ENCODE measurements at regions not wholly inside any gene's neighbourhood (a gene's known extent, or its start where the extent isn't known, plus 50 kb on each side); places are given as distances from the start of the nearest gene placed in this dataset.

DNA sequence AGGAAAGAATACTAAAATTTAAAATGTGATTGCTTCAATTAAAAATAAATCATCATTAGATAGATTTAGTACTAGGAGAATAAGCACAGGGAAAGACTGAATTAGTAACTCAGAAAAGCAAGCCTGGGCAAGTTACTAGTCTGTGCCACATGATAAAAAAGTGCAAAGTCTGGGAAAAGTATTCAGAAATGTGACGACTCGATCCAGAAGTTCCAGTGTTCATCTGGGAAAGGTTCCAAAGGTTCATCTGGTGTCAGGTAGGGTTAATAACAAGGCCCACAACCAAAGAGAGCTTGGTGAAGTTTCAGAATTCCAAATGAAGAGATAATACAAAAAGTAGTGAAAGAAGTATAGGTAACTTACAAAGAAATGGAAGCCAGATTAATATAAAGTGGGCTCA lies 78.3 kb upstream of the ARSJ start:
- H3K4me3 ChIP-seq (ENCODE audit: low read depth, low read length) = no peak overlapping the region
- TF ChIP-seq, protein P1, sequence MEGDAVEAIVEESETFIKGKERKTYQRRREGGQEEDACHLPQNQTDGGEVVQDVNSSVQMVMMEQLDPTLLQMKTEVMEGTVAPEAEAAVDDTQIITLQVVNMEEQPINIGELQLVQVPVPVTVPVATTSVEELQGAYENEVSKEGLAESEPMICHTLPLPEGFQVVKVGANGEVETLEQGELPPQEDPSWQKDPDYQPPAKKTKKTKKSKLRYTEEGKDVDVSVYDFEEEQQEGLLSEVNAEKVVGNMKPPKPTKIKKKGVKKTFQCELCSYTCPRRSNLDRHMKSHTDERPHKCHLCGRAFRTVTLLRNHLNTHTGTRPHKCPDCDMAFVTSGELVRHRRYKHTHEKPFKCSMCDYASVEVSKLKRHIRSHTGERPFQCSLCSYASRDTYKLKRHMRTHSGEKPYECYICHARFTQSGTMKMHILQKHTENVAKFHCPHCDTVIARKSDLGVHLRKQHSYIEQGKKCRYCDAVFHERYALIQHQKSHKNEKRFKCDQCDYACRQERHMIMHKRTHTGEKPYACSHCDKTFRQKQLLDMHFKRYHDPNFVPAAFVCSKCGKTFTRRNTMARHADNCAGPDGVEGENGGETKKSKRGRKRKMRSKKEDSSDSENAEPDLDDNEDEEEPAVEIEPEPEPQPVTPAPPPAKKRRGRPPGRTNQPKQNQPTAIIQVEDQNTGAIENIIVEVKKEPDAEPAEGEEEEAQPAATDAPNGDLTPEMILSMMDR (IDR thresholded peaks at IDR 0.05; ENCODE audit: low read depth, low read length) = no peak
- TF ChIP-seq MYC (IDR thresholded peaks at IDR 0.05; ENCODE audit: low read depth, low read length) = no peak
- TF ChIP-seq POLR2A (IDR thresholded peaks at IDR 0.05; ENCODE audit: extremely low read depth, insufficient read length) = no peak
- TF ChIP-seq, protein P2, sequence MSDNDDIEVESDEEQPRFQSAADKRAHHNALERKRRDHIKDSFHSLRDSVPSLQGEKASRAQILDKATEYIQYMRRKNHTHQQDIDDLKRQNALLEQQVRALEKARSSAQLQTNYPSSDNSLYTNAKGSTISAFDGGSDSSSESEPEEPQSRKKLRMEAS (IDR thresholded peaks at IDR 0.05; ENCODE audit: low read depth, low read length) = no peak
- DNase-seq (ENCODE audit: low read depth) = no peak

DNA sequence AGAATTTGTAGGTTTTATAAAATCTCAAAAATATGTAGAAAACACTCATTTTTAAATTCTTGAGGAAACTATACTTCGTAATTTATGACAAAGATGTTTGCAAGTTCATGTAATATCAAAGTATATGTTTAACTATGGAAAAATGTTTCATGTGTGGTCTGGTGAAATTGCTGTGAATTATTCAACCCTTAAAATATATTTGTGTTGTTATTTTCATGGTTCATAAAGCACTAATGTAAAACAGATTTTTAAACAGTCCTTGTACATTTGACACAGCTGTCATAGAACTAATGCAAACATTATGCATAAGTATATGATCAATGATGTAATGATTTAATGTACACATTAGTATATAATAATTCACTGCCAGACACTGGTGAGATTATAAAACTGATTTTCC lies 83.1 kb upstream of the ARSJ start:
- TF ChIP-seq, protein P1 (IDR thresholded peaks at IDR 0.05; ENCODE audit: low read depth, low read length) = no peak
- TF ChIP-seq MYC (IDR thresholded peaks at IDR 0.05; ENCODE audit: low read depth, low read length) = no peak
- TF ChIP-seq POLR2A (IDR thresholded peaks at IDR 0.05; ENCODE audit: extremely low read depth, insufficient read length) = no peak
- TF ChIP-seq, protein P2 (IDR thresholded peaks at IDR 0.05; ENCODE audit: low read depth, low read length) = no peak
- no peak for DNase-seq (ENCODE audit: low read depth)
- no peak overlapping the region for H3K4me3 ChIP-seq (ENCODE audit: low read depth, low read length)

DNA sequence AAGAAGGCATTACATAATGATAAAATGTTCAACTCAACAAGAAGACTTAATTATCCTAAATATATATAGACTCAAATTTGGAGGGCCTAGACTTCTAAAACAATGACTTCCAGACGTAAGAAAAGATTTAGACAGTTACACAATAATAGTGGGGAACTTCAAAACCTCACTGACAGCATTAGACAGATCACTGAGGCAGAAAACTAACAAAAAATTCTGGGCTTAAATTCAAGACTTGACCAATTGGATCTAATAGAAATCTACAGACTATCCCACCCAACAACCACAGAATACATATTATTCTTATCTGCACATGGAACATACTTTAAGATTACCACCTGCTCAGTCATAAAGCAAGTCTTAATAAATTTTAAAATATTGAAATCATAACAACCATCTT lies 93.3 kb upstream of the ARSJ start:
- TF ChIP-seq MYC (IDR thresholded peaks at IDR 0.05; ENCODE audit: low read depth, low read length) (no peak), POLR2A (IDR thresholded peaks at IDR 0.05; ENCODE audit: extremely low read depth, insufficient read length) (no peak)
- TF ChIP-seq, protein P2 (IDR thresholded peaks at IDR 0.05; ENCODE audit: low read depth, low read length) = no peak
- TF ChIP-seq, protein P1 (IDR thresholded peaks at IDR 0.05; ENCODE audit: low read depth, low read length) = no peak
- no peak for DNase-seq (ENCODE audit: low read depth)

DNA sequence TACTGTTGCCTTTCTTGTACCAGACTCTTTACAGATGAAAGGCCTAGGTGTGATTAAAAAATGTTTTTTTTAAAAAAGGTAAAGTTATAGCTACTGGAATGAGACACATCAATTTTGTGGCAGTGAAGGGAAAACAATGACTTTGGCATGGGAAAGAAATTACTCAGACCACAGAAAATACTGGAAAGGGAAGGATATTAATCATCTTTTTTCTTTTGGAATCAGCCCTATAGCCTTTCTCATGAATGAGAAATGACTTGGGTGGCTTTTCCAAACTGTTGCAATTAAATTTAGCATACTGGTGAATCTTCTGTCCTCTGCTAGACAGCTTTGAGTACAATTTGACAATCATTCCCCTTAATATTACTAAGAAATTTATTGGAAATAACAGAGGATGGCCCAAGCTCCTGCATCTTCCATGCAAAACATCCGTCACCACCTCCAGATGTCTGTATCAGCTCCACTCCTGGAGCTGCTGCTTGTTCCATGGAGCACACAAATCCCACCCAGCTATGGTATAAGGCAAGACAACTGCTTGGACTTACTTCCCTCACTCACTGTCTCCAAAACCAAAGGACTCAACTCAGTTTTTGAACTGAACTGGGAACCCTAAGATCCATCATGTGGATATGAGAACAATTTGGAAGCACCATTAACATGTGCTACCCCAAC lies 97.6 kb upstream of the ARSJ start:
- no peak for TF ChIP-seq MYC (IDR thresholded peaks at IDR 0.05; ENCODE audit: low read depth, low read length)
- TF ChIP-seq, protein P2 (IDR thresholded peaks at IDR 0.05; ENCODE audit: low read depth, low read length) = no peak
- no peak for TF ChIP-seq POLR2A (IDR thresholded peaks at IDR 0.05; ENCODE audit: extremely low read depth, insufficient read length)
- TF ChIP-seq, protein P1 (IDR thresholded peaks at IDR 0.05; ENCODE audit: low read depth, low read length) = no peak
- DNase-seq (ENCODE audit: low read depth) = no peak
- H3K4me3 ChIP-seq (ENCODE audit: low read depth, low read length) = no peak overlapping the region

More for the DNA sequence above, 93.3 kb upstream of the ARSJ start:
- no peak overlapping the region for H3K4me3 ChIP-seq (ENCODE audit: low read depth, low read length)

DNA sequence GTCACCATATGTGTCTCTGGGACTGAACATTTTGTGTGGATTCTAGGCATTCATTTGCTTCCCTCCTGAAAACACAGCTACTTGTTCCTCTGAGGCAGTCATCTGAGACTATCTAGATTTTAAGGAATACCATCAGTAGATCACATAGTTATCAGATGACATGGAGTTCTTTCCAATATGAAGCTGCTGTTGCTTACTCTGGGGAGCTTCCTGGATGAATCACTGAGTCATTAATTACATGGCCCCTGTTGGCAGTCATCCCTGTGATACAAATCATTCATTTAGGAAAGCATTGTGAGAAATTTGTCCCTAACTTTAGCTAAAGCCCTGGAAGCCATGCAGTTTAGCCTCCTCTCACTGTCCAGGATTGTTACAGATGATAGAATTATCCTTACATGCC lies 98.2 kb upstream of the ARSJ start:
- H3K4me3 ChIP-seq (ENCODE audit: low read depth, low read length) = no peak overlapping the region
- TF ChIP-seq, protein P2 (IDR thresholded peaks at IDR 0.05; ENCODE audit: low read depth, low read length) = no peak
- TF ChIP-seq, protein P1 (IDR thresholded peaks at IDR 0.05; ENCODE audit: low read depth, low read length) = no peak
- TF ChIP-seq POLR2A (IDR thresholded peaks at IDR 0.05; ENCODE audit: extremely low read depth, insufficient read length) = no peak
- TF ChIP-seq MYC (IDR thresholded peaks at IDR 0.05; ENCODE audit: low read depth, low read length) = no peak
- no peak for DNase-seq (ENCODE audit: low read depth)
